ENCODE measurements at regions not wholly inside any gene's neighbourhood (a gene's known extent, or its start where the extent isn't known, plus 50 kb on each side); places are given as distances from the start of the nearest gene placed in this dataset.

GRCh38 chr2:107338571-107338970, 452.6 kb upstream of the ST6GAL2 start:
- Histone ChIP-seq H3K27me3 (ENCODE audit: insufficient read depth, poor library complexity, severe bottlenecking) (no peaks in the 10 kb centered on the region), H3K27ac (replicated peaks) (no peak overlapping the region), H3K4me3 (replicated peaks; ENCODE audit: insufficient read depth, low read length) (no peak overlapping the region)
- no peak for DNase-seq (ENCODE audit: low read depth in 1 of 2, low spot score in 1 of 2)
- TF ChIP-seq, protein P1, sequence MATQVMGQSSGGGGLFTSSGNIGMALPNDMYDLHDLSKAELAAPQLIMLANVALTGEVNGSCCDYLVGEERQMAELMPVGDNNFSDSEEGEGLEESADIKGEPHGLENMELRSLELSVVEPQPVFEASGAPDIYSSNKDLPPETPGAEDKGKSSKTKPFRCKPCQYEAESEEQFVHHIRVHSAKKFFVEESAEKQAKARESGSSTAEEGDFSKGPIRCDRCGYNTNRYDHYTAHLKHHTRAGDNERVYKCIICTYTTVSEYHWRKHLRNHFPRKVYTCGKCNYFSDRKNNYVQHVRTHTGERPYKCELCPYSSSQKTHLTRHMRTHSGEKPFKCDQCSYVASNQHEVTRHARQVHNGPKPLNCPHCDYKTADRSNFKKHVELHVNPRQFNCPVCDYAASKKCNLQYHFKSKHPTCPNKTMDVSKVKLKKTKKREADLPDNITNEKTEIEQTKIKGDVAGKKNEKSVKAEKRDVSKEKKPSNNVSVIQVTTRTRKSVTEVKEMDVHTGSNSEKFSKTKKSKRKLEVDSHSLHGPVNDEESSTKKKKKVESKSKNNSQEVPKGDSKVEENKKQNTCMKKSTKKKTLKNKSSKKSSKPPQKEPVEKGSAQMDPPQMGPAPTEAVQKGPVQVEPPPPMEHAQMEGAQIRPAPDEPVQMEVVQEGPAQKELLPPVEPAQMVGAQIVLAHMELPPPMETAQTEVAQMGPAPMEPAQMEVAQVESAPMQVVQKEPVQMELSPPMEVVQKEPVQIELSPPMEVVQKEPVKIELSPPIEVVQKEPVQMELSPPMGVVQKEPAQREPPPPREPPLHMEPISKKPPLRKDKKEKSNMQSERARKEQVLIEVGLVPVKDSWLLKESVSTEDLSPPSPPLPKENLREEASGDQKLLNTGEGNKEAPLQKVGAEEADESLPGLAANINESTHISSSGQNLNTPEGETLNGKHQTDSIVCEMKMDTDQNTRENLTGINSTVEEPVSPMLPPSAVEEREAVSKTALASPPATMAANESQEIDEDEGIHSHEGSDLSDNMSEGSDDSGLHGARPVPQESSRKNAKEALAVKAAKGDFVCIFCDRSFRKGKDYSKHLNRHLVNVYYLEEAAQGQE (IDR thresholded peaks at IDR 0.05; ENCODE audit: insufficient replicate concordance, low read depth) = no peak
- TF ChIP-seq SPI1 (IDR thresholded peaks at IDR 0.05; ENCODE audit: borderline replicate concordance, low read depth) = no peak
- TF ChIP-seq POLR2AphosphoS5 (IDR thresholded peaks at IDR 0.05; ENCODE audit: low read depth) = no peak
- no peak for TF ChIP-seq CTCF (IDR thresholded peaks at IDR 0.05; ENCODE audit: insufficient read depth, low read length)
- TF ChIP-seq GABPA (IDR thresholded peaks at IDR 0.05; ENCODE audit: low read depth) = no peak

DNA sequence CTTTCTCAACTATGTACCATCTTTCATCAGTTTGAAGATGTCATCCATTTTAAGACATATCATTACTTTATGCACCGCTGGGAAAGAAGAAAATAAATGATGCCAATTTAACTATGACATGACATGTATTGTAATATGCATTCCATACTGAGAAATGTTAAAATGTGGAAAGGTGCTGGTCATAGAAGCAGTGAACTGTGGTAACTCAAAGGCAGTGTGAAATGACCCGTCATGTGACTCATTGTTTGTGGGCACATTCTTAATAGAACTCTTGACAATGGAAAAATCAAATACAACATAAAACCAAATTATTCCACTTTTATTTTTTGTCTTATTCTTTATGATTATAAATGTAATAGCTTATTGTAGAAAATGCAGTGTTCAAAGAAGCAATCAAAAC, 455.0 kb upstream of the ST6GAL2 start:
- TF ChIP-seq, protein P1 (IDR thresholded peaks at IDR 0.05; ENCODE audit: insufficient replicate concordance, low read depth) = no peak
- TF ChIP-seq GABPA (IDR thresholded peaks at IDR 0.05; ENCODE audit: low read depth) = no peak
- no peak for TF ChIP-seq POLR2AphosphoS5 (IDR thresholded peaks at IDR 0.05; ENCODE audit: low read depth)
- no peak for TF ChIP-seq SPI1 (IDR thresholded peaks at IDR 0.05; ENCODE audit: borderline replicate concordance, low read depth)
- no peak for TF ChIP-seq CTCF (IDR thresholded peaks at IDR 0.05; ENCODE audit: insufficient read depth, low read length)
- Histone ChIP-seq H3K4me3 (replicated peaks; ENCODE audit: insufficient read depth, low read length) (no peak overlapping the region), H3K27me3 (ENCODE audit: insufficient read depth, poor library complexity, severe bottlenecking) (no peaks in the 10 kb centered on the region), H3K27ac (replicated peaks) (no peak overlapping the region)
- DNase-seq (ENCODE audit: low read depth in 1 of 2, low spot score in 1 of 2) = no peak

DNA sequence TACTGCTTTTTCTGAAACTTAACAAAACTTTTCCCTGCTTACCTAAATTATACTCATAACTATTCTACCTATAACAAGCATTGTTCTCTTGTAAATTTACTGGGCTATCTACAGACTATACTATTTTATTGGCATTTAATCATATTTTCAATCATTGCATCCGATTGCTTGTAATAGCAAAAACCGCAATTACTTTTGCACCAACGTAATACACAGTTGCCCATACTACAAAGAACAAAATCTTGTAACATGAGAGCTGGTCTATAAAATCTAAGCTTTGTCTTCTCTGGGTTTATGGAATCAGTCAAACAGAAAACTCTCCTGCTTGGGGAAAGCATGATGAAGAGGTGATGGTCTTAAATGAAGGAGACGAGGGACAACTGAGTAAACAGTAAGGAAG, 463.4 kb upstream of the ST6GAL2 start:
- no peak overlapping the region for H3K4me3 ChIP-seq (replicated peaks; ENCODE audit: insufficient read depth, low read length)
- no peak for DNase-seq (ENCODE audit: low read depth in 1 of 2, low spot score in 1 of 2)
- TF ChIP-seq, protein P1 (IDR thresholded peaks at IDR 0.05; ENCODE audit: insufficient replicate concordance, low read depth) = no peak
- TF ChIP-seq GABPA (IDR thresholded peaks at IDR 0.05; ENCODE audit: low read depth) (no peak), POLR2AphosphoS5 (IDR thresholded peaks at IDR 0.05; ENCODE audit: low read depth) (no peak), CTCF (IDR thresholded peaks at IDR 0.05; ENCODE audit: insufficient read depth, low read length) (no peak), SPI1 (IDR thresholded peaks at IDR 0.05; ENCODE audit: borderline replicate concordance, low read depth) (no peak)
- no peaks in the 10 kb centered on the region for H3K27me3 ChIP-seq (ENCODE audit: insufficient read depth, poor library complexity, severe bottlenecking)
- H3K27ac ChIP-seq (replicated peaks) = no peak overlapping the region

Measured in HL-60 (cell line).